KMS-11 (cell line): ENCODE measurements at regions not wholly inside any gene's neighbourhood (a gene's known extent, or its start where the extent isn't known, plus 50 kb on each side); places are given as distances from the start of the nearest gene placed in this dataset.

Experiments used
- H2AFZ ChIP-seq: fragments of 200-600 bp; sonication (generic); 2 replicates; pipeline ENCODE4 v1.6.1; 2016; ENCODE audit warnings: antibody characterized with exemption, mixed run types, low read depth
- H3K27ac ChIP-seq: fragments of 200-600 bp; sonication (generic); 2 replicates; pipeline ENCODE4 v1.6.1; 2016; ENCODE audit warnings: mild to moderate bottlenecking, mixed run types
- H3K27me3 ChIP-seq: fragments of 200-600 bp; sonication (generic); 2 replicates; pipeline ENCODE4 v1.6.1; 2017; ENCODE audit warnings: mild to moderate bottlenecking, low read depth, mixed run types, moderate library complexity; ENCODE audit not compliant: insufficient read depth
- H3K36me3 ChIP-seq: fragments of 200-600 bp; sonication (generic); 2 replicates; pipeline ENCODE4 v1.6.1; 2017; ENCODE audit warnings: mild to moderate bottlenecking, mixed run types; ENCODE audit not compliant: insufficient read depth
- H3K4me1 ChIP-seq: fragments of 200-600 bp; sonication (generic); 2 replicates; pipeline ENCODE4 v1.6.1; 2016; ENCODE audit warnings: mild to moderate bottlenecking, low read depth, mixed run types; ENCODE audit not compliant: poor library complexity, severe bottlenecking
- H3K4me2 ChIP-seq: fragments of 200-600 bp; sonication (generic); 2 replicates; pipeline ENCODE4 v1.7.0; 2016; ENCODE audit warnings: mild to moderate bottlenecking, mixed run types
- H3K4me3 ChIP-seq: fragments of 200-600 bp; sonication (generic); IDR thresholded peaks from 2 replicates; pipeline ENCODE4 v1.6.1; 2017; ENCODE audit warnings: low read depth, low read length, mixed read lengths; ENCODE audit not compliant: insufficient read depth
- H3K79me2 ChIP-seq: fragments of 200-600 bp; sonication (generic); 2 replicates; pipeline ENCODE4 v1.6.1; 2016; ENCODE audit warnings: low read depth, mixed run types; ENCODE audit not compliant: insufficient read depth
- H3K9ac ChIP-seq: fragments of 200-600 bp; sonication (generic); 2 replicates; pipeline ENCODE4 v1.6.1; 2016; ENCODE audit warnings: mild to moderate bottlenecking, mixed run types
- H4K20me1 ChIP-seq: fragments of 200-600 bp; sonication (generic); 2 replicates; pipeline ENCODE4 v1.6.1; 2016; ENCODE audit warnings: mild to moderate bottlenecking, mixed run types; ENCODE audit not compliant: insufficient read depth
- TF ChIP-seq, protein P1 (sequence below): fragments of 200-600 bp; sonication (generic); conservative IDR thresholded peaks from 2 replicates; pipeline ENCODE4 v1.6.1; 2017; ENCODE audit warnings: low read depth, mild to moderate bottlenecking, antibody characterized with exemption, low read length, moderate library complexity, mixed read lengths

- Histone ChIP-seq H2AFZ (no peak overlapping the region), H3K79me2 (no peaks in the 10 kb centered on the region), H3K4me1 (no peaks in the 10 kb centered on the region), H3K4me2 (no peak overlapping the region), H3K4me3 (no peak overlapping the region), H3K27me3 (peaks cover 72% of the 10 kb centered on the region), H4K20me1 (no peaks in the 10 kb centered on the region), H3K36me3 (no peaks in the 10 kb centered on the region), H3K9ac (no peak overlapping the region), H3K27ac (no peak overlapping the region)
- TF ChIP-seq, protein P1, sequence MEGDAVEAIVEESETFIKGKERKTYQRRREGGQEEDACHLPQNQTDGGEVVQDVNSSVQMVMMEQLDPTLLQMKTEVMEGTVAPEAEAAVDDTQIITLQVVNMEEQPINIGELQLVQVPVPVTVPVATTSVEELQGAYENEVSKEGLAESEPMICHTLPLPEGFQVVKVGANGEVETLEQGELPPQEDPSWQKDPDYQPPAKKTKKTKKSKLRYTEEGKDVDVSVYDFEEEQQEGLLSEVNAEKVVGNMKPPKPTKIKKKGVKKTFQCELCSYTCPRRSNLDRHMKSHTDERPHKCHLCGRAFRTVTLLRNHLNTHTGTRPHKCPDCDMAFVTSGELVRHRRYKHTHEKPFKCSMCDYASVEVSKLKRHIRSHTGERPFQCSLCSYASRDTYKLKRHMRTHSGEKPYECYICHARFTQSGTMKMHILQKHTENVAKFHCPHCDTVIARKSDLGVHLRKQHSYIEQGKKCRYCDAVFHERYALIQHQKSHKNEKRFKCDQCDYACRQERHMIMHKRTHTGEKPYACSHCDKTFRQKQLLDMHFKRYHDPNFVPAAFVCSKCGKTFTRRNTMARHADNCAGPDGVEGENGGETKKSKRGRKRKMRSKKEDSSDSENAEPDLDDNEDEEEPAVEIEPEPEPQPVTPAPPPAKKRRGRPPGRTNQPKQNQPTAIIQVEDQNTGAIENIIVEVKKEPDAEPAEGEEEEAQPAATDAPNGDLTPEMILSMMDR, result no peak
These were observed 84.5 kb upstream of the ZNF469 start for GRCh38 chr16:88298181-88298832.

DNA sequence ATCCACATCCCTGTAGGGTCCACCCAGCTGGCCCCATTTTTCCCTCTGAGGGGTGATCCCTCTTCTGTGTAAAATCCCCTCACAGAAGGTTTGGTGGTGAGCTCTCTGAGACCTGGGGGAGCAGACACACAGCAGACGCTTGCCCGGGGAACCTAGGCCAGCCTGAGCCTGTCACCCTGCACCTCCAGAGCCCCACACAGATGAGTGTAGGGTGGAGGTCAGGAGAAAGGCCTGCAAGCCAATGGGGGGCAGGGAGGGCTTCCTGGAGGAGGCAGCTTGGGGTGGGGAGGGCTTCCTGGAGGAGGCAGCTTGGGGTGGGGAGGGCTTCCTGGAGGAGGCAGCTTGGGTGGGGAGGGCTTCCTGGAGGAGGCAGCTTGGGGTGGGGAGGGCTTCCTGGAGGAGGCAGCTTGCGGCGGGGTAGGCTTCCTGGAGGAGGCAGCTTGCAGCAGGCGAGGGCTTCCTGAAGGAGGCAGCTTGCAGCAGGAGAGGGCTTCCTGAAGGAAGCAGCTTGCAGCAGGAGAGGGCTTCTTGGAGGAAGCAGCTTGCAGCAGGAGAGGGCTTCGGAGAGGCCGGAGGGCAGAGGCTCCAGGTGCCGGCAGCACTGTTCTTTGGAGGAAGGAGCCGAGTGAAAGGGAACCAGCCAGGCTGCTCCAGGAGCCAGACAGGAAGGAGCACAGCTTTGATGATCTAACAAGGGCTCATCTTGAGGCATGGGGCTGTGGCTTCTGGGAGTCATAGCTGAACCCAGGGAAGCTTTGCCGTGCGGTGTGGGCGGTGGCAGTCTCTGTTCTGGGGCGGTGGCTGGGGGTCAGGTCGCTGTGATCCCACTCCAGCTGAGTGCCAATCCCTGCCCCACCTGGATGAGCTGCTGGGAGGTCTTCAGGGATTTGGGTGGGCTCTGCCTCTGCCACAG, 83.7 kb upstream of the ZNF469 start:
- Histone ChIP-seq H3K4me2 (no peak overlapping the region), H3K4me1 (no peaks in the 10 kb centered on the region), H3K4me3 (no peak overlapping the region), H2AFZ (no peak overlapping the region), H3K9ac (no peak overlapping the region), H4K20me1 (no peaks in the 10 kb centered on the region), H3K36me3 (no peaks in the 10 kb centered on the region), H3K27me3 (peaks cover 72% of the 10 kb centered on the region), H3K27ac (no peak overlapping the region), H3K79me2 (no peaks in the 10 kb centered on the region)
- TF ChIP-seq, protein P1, result no peak

GRCh38 chr16:88299751-88300462, 82.9 kb upstream of the ZNF469 start:
- peaks cover 67% of the 10 kb centered on the region for H3K27me3 ChIP-seq

DNA sequence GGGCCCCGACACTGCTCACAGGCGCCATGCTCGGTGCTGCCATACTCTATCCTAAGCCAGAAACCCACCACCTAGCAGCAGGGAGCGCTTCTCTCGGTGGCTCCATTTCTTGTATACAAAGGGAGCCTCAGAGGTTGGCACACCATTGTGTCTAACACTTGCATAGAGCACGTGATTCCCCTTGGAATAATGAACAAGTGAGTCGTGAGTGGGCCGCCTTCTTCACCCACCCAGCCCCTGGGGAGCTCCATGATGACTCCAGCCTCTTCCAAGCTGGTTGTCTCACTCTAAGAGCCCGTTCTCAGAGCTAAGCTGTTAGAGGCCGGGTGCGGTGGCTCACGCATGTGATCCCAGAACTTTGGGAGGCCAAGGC, 82.3 kb upstream of the ZNF469 start:
- peaks cover 66% of the 10 kb centered on the region for H3K27me3 ChIP-seq
- TF ChIP-seq, protein P1, result no peak
- H3K4me3 ChIP-seq, result no peak overlapping the region
- no peaks in the 10 kb centered on the region for H3K4me1 ChIP-seq
- no peaks in the 10 kb centered on the region for H3K36me3 ChIP-seq
- H3K79me2 ChIP-seq, result no peaks in the 10 kb centered on the region
- H2AFZ ChIP-seq, result no peak overlapping the region
- no peak overlapping the region for H3K4me2 ChIP-seq
- H3K27ac ChIP-seq, result no peak overlapping the region
- no peak overlapping the region for H3K9ac ChIP-seq
- no peaks in the 10 kb centered on the region for H4K20me1 ChIP-seq

More at GRCh38 chr16:88299751-88300462, 82.9 kb upstream of the ZNF469 start:
- H3K4me2 ChIP-seq, result no peak overlapping the region
- no peak overlapping the region for H3K9ac ChIP-seq
- no peak overlapping the region for H3K4me3 ChIP-seq
- H3K79me2 ChIP-seq, result no peaks in the 10 kb centered on the region
- H3K4me1 ChIP-seq, result no peaks in the 10 kb centered on the region
- no peak overlapping the region for H3K27ac ChIP-seq
- H2AFZ ChIP-seq, result no peak overlapping the region
- H3K36me3 ChIP-seq, result no peaks in the 10 kb centered on the region
- TF ChIP-seq, protein P1, result no peak
- H4K20me1 ChIP-seq, result no peaks in the 10 kb centered on the region
